PC-3 (cell line): ENCODE measurements at regions not wholly inside any gene's neighbourhood (a gene's known extent, or its start where the extent isn't known, plus 50 kb on each side); places are given as distances from the start of the nearest gene placed in this dataset.

Experiments used
- ATAC-seq: fragments of 200-7000 bp; cut with Tn5 transposase; 2 replicates; pipeline ENCODE4 v1.9.1; 2020; ENCODE audit warnings: mild to moderate bottlenecking, moderate library complexity
- BruUV-seq: library from RNA; stranded (reverse); fragments of 400-500 nt; replicated peaks from 2 replicates; lab custom pipeline; 2021; lab: Mats Ljungman, UMichigan
- CTCF ChIA-PET: fragments of 300-600 bp; sonication (Branson Sonifier 250); formaldehyde crosslinking; loops from one replicate; lab custom pipeline; 2022; ENCODE audit warnings: antibody characterized with exemption; lab: Charles Lee
- POLR2A ChIA-PET: fragments of 300-600 bp; sonication (Branson Sonifier 250); formaldehyde crosslinking; loops from one replicate; lab custom pipeline; 2022; ENCODE audit warnings: antibody characterized with exemption; ENCODE audit not compliant: unreplicated experiment; lab: Charles Lee
- DNase-seq: peaks from one replicate; pipeline ENCODE4 v3.0.0-alpha.2; 2015
- H2AFZ ChIP-seq: fragments of 300-600 bp; sonication (generic); 2 replicates; pipeline ENCODE4 v1.6.0; 2016; ENCODE audit warnings: antibody characterized with exemption, low read length
- H3F3A ChIP-seq: fragments of 300-600 bp; sonication (generic); one replicate; pipeline ENCODE4 v1.6.0; 2017; ENCODE audit warnings: antibody characterized with exemption, low read length, control low read depth, mild to moderate bottlenecking; ENCODE audit not compliant: unreplicated experiment
- H3K27ac ChIP-seq: fragments of 300-600 bp; sonication (generic); 2 replicates; pipeline ENCODE4 v1.5.1; 2016; ENCODE audit warnings: mild to moderate bottlenecking, low read length
- H3K27me3 ChIP-seq: fragments of 300-600 bp; sonication (generic); 2 replicates; pipeline ENCODE4 v1.6.1; 2016; ENCODE audit warnings: low read length, mixed read lengths
- H3K36me3 ChIP-seq: fragments of 300-600 bp; sonication (generic); 2 replicates; pipeline ENCODE4 v1.6.1; 2016; ENCODE audit warnings: low read depth, mixed run types, low read length, mixed read lengths
- H3K4me1 ChIP-seq: fragments of 300-600 bp; sonication (generic); 2 replicates; pipeline ENCODE4 v1.5.1; 2016; ENCODE audit warnings: low read length; ENCODE audit not compliant: insufficient read depth
- H3K4me2 ChIP-seq: fragments of 300-600 bp; sonication (generic); 2 replicates; pipeline ENCODE4 v1.6.0; 2016; ENCODE audit warnings: low read length
- H3K4me3 ChIP-seq: fragments of 300-600 bp; sonication (generic); 2 replicates; pipeline ENCODE4 v1.5.1; 2016; ENCODE audit warnings: mild to moderate bottlenecking, low read length, mixed read lengths
- H3K79me2 ChIP-seq: fragments of 300-600 bp; sonication (generic); 2 replicates; pipeline ENCODE4 v1.6.1; 2017; ENCODE audit warnings: low read length, mixed read lengths
- H3K9ac ChIP-seq: fragments of 300-600 bp; sonication (generic); 2 replicates; pipeline ENCODE4 v1.6.0; 2016; ENCODE audit warnings: mild to moderate bottlenecking, low read length
- H3K9me2 ChIP-seq: fragments of 300-600 bp; sonication (generic); replicated peaks from 2 replicates; pipeline ENCODE4 v1.6.1; 2016; ENCODE audit warnings: mixed run types, low read length, mixed read lengths
- H3K9me3 ChIP-seq: fragments of 300-600 bp; sonication (generic); 2 replicates; pipeline ENCODE4 v1.6.1; 2016; ENCODE audit warnings: low read length, mixed read lengths
- H4K20me1 ChIP-seq: fragments of 300-600 bp; sonication (generic); 2 replicates; pipeline ENCODE4 v1.6.1; 2016; ENCODE audit warnings: low read length, mixed read lengths
- EZH2 ChIP-seq: fragments of 300-600 bp; sonication (generic); IDR thresholded peaks from one replicate; pipeline ENCODE4 v1.6.1; 2017; ENCODE audit warnings: antibody characterized with exemption, mild to moderate bottlenecking, low read length; ENCODE audit not compliant: unreplicated experiment
- EZH2phosphoT487 ChIP-seq: fragments of 300-600 bp; sonication (generic); IDR thresholded peaks from 2 replicates; pipeline ENCODE4 v1.6.1; 2018; ENCODE audit warnings: mild to moderate bottlenecking, antibody characterized with exemption, low read length, borderline replicate concordance
- intact Hi-C: fragments of 100-400 bp; cut with micrococcal nuclease; formaldehyde crosslinking; loops from 2 replicates; pipeline ENCODE4 v1.9.0; 2023
- TF ChIP-seq, protein P1 (sequence below): fragments of 300-600 bp; sonication (generic); conservative IDR thresholded peaks from 2 replicates; pipeline ENCODE4 v1.5.1; 2017; ENCODE audit warnings: antibody characterized with exemption, low read depth, mild to moderate bottlenecking, low read length

DNA sequence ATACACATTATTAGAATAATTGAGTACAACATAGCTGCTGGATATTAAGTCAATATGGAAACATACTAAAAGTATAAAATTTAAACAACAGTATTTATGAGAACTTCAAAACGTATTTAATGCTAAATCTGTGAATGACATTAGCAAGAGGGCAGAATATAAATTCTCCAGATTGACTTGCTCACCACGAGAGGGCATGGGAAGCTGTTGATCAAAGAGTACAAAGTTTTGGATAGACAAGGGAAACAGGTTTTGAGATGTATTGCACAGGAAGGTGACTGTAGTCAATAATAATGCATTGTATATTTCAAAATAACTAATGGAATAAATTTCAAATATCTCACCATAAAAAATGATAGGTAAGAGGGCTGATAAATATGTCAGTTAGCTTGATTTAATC, 768.2 kb downstream of the CENPC start:
- Histone ChIP-seq H3K9me2 (no peaks in the 10 kb centered on the region), H3K9me3 (no peaks in the 10 kb centered on the region), H2AFZ (no peak overlapping the region), H3F3A (no peaks in the 10 kb centered on the region), H3K36me3 (no peaks in the 10 kb centered on the region), H3K4me1 (no peaks in the 10 kb centered on the region), H3K9ac (no peak overlapping the region), H4K20me1 (no peaks in the 10 kb centered on the region), H3K4me3 (no peak overlapping the region), H3K79me2 (no peaks in the 10 kb centered on the region), H3K4me2 (no peak overlapping the region), H3K27ac (no peak overlapping the region), H3K27me3 (no peaks in the 10 kb centered on the region)
- CTCF ChIA-PET, result no interaction called here
- DNase-seq, result peak; percentile 49
- TF ChIP-seq, protein P1, sequence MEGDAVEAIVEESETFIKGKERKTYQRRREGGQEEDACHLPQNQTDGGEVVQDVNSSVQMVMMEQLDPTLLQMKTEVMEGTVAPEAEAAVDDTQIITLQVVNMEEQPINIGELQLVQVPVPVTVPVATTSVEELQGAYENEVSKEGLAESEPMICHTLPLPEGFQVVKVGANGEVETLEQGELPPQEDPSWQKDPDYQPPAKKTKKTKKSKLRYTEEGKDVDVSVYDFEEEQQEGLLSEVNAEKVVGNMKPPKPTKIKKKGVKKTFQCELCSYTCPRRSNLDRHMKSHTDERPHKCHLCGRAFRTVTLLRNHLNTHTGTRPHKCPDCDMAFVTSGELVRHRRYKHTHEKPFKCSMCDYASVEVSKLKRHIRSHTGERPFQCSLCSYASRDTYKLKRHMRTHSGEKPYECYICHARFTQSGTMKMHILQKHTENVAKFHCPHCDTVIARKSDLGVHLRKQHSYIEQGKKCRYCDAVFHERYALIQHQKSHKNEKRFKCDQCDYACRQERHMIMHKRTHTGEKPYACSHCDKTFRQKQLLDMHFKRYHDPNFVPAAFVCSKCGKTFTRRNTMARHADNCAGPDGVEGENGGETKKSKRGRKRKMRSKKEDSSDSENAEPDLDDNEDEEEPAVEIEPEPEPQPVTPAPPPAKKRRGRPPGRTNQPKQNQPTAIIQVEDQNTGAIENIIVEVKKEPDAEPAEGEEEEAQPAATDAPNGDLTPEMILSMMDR, result peak; percentile 62
- TF ChIP-seq EZH2phosphoT487, result no peak
- TF ChIP-seq EZH2, result no peak
- POLR2A ChIA-PET, result no interaction called here
- no TSS peak for BruUV-seq
- ATAC-seq, result peak; percentile 46; the same call in 1 of the 2 replicates
- intact Hi-C loops, result loop anchor here (2.0 to 10.0 kb wide), 2 partner anchors 196 to 548 kb away; no protein-coding TSS in a partner anchor

DNA sequence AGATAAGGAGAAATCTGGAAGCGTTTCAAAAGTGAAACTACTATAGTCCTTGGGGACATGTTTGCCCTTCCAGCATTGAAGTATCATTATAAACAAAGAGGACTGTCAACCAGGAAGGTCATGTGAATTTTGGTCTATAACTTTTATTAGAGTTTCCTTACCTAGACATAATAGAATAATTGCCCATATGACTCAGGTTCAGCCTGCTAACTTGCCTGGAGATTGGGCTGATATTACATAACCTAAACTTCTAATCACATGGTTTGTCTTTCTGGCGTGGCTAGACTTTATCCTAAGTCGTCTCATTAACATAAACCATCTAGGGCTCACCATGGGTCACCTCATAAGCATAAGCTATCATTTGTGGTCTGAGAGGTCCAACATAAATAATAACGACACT, 775.9 kb downstream of the CENPC start:
- H3K4me2 ChIP-seq, result peak overlapping the region; percentile 9
- no peak overlapping the region for H3K9ac ChIP-seq
- TF ChIP-seq, protein P1, result no peak
- TF ChIP-seq EZH2 (no peak), EZH2phosphoT487 (no peak)
- H2AFZ ChIP-seq, result 0 out of 2 replicates have a peak overlapping the region, but pooled peaks have one; percentile 22
- no peaks in the 10 kb centered on the region for H3K27me3 ChIP-seq
- no peaks in the 10 kb centered on the region for H3K9me2 ChIP-seq
- no peaks in the 10 kb centered on the region for H3K9me3 ChIP-seq
- no peaks in the 10 kb centered on the region for H3F3A ChIP-seq
- no peak for ATAC-seq
- CTCF ChIA-PET, result interaction anchor here (0.6 kb wide), 1 partner anchor 426 kb away, joined by 4 read pairs; no protein-coding TSS in a partner anchor
- intact Hi-C loops, result no loop called here
- H4K20me1 ChIP-seq, result no peaks in the 10 kb centered on the region
- POLR2A ChIA-PET, result no interaction called here
- H3K4me3 ChIP-seq, result no peak overlapping the region
- no peaks in the 10 kb centered on the region; the same call in 1 of the 2 replicates for H3K4me1 ChIP-seq
- H3K79me2 ChIP-seq, result no peaks in the 10 kb centered on the region
- no peak overlapping the region for H3K27ac ChIP-seq
- BruUV-seq, result no TSS peak
- DNase-seq, result no peak
- H3K36me3 ChIP-seq, result no peaks in the 10 kb centered on the region

DNA sequence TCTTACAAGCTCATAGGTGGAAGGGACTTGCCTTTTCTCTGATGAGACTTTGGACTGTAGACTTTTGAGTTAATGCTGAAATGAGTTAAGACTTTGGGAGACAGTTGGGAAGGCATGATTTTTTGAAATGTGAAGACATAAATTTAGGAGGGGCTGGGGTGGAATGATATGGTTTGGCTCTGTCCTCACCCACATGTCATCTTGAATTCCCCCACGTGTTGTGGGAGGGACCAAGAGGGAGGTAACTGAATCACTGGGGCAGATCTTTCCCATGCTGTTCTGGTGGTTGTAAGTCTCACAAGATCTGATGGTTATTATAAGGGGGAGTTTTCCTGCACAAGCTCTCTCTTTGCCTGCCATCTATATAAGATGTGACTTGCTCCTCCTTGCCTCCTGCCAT, 777.9 kb downstream of the CENPC start:
- no peaks in the 10 kb centered on the region for H3K9me2 ChIP-seq
- H4K20me1 ChIP-seq, result no peaks in the 10 kb centered on the region
- no TSS peak for BruUV-seq
- DNase-seq, result no peak
- no peak for ATAC-seq
- H2AFZ ChIP-seq, result no peak overlapping the region
- no peak overlapping the region for H3K27ac ChIP-seq
- ChIA-PET CTCF (no interaction called here), POLR2A (no interaction called here)
- H3K27me3 ChIP-seq, result no peaks in the 10 kb centered on the region
- H3K9ac ChIP-seq, result no peak overlapping the region
- no peaks in the 10 kb centered on the region for H3K36me3 ChIP-seq
- H3F3A ChIP-seq, result no peaks in the 10 kb centered on the region
- H3K4me2 ChIP-seq, result no peak overlapping the region
- H3K9me3 ChIP-seq, result no peaks in the 10 kb centered on the region
- H3K4me3 ChIP-seq, result no peak overlapping the region
- no peak for TF ChIP-seq EZH2phosphoT487
- TF ChIP-seq, protein P1, result no peak
- H3K79me2 ChIP-seq, result no peaks in the 10 kb centered on the region
- no peaks in the 10 kb centered on the region; the same call in 1 of the 2 replicates for H3K4me1 ChIP-seq
- intact Hi-C loops, result no loop called here
